ENCODE measurements at regions not wholly inside any gene's neighbourhood (a gene's known extent, or its start where the extent isn't known, plus 50 kb on each side); places are given as distances from the start of the nearest gene placed in this dataset.

DNA sequence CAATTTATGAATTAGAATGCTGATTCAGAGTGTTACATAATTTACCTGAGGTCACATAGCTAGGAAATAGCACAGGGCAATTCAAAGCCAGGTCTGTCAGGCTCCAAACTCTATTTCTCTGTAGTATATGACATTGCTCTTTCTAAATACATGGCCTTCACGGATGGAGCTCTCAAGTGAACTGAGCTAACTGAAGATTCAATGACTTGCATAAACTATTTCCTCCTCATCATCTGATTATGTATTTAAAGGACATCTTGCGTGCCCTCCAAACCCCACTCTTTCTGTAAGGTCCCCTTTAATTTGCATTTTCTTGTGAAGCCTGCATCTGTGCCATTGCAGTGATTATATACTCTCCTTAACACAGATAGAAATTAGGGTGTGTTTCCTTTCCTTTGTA, 537.4 kb upstream of the VRK2 start:
- WGBS, 3 donors: 85 to 93% (median 90%) methylated on average over 2 of the region's 2 CpGs
- DNase-seq (no peak), ATAC-seq (no peak)
- Histone ChIP-seq H3K27ac (no peak overlapping the region), H3K4me1 (no peaks in the 10 kb centered on the region), H3K36me3 (ENCODE audit: insufficient read depth in 1 of 2, low read depth in 1 of 2) (no peaks in the 10 kb centered on the region), H3K9me3 (no peaks in the 10 kb centered on the region), H3K27me3 (ENCODE audit: insufficient read depth in 3 of 3, low read length in 2 of 3) (no peaks in the 10 kb centered on the region), H3K4me3 (no peak overlapping the region)
- intact Hi-C loops (cut with DNase I): no loop called here
- TF ChIP-seq, protein P1, sequence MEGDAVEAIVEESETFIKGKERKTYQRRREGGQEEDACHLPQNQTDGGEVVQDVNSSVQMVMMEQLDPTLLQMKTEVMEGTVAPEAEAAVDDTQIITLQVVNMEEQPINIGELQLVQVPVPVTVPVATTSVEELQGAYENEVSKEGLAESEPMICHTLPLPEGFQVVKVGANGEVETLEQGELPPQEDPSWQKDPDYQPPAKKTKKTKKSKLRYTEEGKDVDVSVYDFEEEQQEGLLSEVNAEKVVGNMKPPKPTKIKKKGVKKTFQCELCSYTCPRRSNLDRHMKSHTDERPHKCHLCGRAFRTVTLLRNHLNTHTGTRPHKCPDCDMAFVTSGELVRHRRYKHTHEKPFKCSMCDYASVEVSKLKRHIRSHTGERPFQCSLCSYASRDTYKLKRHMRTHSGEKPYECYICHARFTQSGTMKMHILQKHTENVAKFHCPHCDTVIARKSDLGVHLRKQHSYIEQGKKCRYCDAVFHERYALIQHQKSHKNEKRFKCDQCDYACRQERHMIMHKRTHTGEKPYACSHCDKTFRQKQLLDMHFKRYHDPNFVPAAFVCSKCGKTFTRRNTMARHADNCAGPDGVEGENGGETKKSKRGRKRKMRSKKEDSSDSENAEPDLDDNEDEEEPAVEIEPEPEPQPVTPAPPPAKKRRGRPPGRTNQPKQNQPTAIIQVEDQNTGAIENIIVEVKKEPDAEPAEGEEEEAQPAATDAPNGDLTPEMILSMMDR (IDR thresholded peaks at IDR 0.05): no peak

DNA sequence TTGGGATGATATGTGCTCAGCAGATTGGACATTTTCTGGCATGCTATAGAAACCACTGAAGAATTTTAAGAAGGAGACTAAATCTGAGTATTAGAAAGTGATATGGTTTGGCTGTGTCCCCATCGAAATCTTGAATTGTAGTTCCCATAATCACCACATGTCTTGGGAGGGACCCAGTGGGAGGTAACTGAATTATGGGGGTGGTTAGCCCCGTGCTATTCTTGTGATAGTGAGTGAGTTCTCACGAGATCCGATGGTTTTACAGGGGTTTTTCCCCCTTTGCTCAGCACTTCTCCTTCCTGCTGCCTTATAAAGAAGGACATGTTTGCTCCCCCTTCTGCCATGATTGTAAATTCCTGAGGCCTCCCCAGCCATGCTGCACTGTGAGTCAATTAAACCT, 535.9 kb upstream of the VRK2 start:
- no peak for DNase-seq
- 74 to 76% (median 75%) methylated on average over 4 of the region's 4 CpGs for WGBS, 3 donors
- no peak for ATAC-seq
- Histone ChIP-seq H3K27ac (no peak overlapping the region), H3K9me3 (no peaks in the 10 kb centered on the region), H3K4me1 (no peaks in the 10 kb centered on the region), H3K36me3 (ENCODE audit: insufficient read depth in 1 of 2, low read depth in 1 of 2) (no peaks in the 10 kb centered on the region), H3K4me3 (no peak overlapping the region), H3K27me3 (ENCODE audit: insufficient read depth in 3 of 3, low read length in 2 of 3) (no peaks in the 10 kb centered on the region)
- TF ChIP-seq, protein P1 (IDR thresholded peaks at IDR 0.05): no peak
- intact Hi-C loops (cut with DNase I): no loop called here

DNA sequence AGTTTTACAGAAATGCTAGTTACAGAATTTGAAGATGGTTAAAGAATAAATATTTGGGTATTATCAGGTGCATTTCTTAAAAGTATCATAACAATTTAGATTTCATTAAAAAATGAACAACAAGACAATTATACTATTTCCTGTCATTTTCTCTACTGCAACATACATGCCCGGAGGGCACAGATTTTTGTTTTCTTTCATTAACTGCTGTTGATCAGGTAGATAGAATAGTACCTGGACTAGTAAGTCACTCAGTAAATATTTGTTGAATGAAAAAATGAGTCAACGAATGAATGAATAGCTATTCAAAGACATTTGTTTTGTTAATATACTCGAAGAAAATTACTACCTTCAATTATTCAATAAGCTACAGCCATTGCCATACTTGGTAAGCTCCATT, 531.2 kb upstream of the VRK2 start:
- ATAC-seq: no peak
- H3K36me3 ChIP-seq (ENCODE audit: insufficient read depth in 1 of 2, low read depth in 1 of 2): no peaks in the 10 kb centered on the region
- TF ChIP-seq, protein P1 (IDR thresholded peaks at IDR 0.05): no peak

DNA sequence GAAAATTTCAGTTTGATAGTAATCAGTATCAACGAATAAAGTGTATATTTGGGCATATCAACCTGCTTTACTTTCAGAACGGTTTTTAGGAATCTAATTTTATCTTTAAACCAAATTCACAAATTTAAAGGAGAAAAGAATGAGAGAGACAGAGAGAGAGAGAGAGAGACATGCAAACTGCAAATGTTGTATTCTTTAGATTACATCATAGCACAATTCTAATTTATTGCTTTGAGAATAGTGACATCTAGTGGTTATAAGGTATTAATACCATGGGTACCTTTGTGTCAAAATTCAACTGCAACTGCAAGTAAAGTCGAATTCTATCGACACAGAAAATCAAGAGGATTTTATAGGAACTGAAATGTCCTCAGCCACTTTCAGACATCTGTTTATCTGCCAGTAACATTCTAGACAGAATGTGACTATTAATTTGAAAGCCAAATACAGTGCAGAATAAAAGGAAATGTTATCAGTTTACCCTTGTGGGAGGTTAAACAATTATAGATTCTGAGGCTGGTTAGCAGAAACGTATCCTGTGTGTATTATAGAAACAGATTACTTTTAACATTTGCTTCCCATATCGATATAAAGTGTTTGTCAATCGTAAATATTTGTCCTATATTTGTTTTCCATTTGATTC, 529.8 kb upstream of the VRK2 start:
- Histone ChIP-seq H3K36me3 (ENCODE audit: insufficient read depth in 1 of 2, low read depth in 1 of 2) (no peaks in the 10 kb centered on the region), H3K27ac (no peak overlapping the region), H3K27me3 (ENCODE audit: insufficient read depth in 3 of 3, low read length in 2 of 3) (no peaks in the 10 kb centered on the region), H3K9me3 (no peaks in the 10 kb centered on the region), H3K4me1 (no peaks in the 10 kb centered on the region), H3K4me3 (no peak overlapping the region)
- ATAC-seq (peak in 3 of 4 donors; percentile 61 to 74 (median 69)), DNase-seq (no peak)
- WGBS, 3 donors: 18 to 22% (median 21%) methylated on average over 7 of the region's 7 CpGs
- intact Hi-C loops (cut with DNase I): loop anchor here (5.0 kb wide), 2 partner anchors 1335 to 1800 kb away; partner anchors contain the start of gene CCDC85A (in 1 of the 2)
- TF ChIP-seq, protein P1 (IDR thresholded peaks at IDR 0.05): peak; percentile 60

More for the DNA sequence above, 531.2 kb upstream of the VRK2 start:
- WGBS, 3 donors: 55 to 68% (median 68%) methylated on average over 3 of the region's 3 CpGs
- intact Hi-C loops (cut with DNase I): loop anchor here (2.0 to 5.0 kb wide), 3 partner anchors 1333 to 1798 kb away; partner anchors contain the start of gene CCDC85A (in 1 of the 2)
- Histone ChIP-seq H3K4me1 (no peaks in the 10 kb centered on the region), H3K27me3 (ENCODE audit: insufficient read depth in 3 of 3, low read length in 2 of 3) (no peaks in the 10 kb centered on the region), H3K4me3 (no peak overlapping the region), H3K9me3 (no peaks in the 10 kb centered on the region), H3K27ac (no peak overlapping the region)
- no peak for DNase-seq

DNA sequence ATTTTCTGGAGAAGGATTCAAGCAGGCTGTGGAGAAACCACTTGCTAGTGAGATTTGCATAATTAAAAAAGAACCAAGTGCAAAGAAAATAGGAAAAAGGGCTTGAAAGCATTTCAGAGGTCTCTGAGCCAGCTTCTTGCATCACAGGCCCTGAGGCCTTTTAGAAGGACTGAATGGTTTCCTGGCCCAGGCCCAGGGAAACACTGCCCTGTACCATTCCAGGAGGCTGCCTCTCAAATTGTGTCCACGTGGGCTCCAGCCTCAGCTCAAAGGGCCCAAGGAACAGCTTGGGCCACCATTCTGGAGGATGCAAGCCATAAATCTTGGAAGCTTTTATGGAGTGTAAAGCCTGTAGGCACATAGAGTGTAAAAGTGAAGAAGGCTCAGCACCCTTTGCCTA, 523.3 kb upstream of the VRK2 start:
- TF ChIP-seq, protein P1 (IDR thresholded peaks at IDR 0.05): no peak

More for the DNA sequence above, 523.3 kb upstream of the VRK2 start:
- no peaks in the 10 kb centered on the region for H3K4me1 ChIP-seq
- no peaks in the 10 kb centered on the region for H3K36me3 ChIP-seq (ENCODE audit: insufficient read depth in 1 of 2, low read depth in 1 of 2)
- no peak overlapping the region for H3K27ac ChIP-seq
- DNase-seq: no peak
- no peak for ATAC-seq
- H3K4me3 ChIP-seq: no peak overlapping the region
- H3K9me3 ChIP-seq: no peaks in the 10 kb centered on the region
- no peaks in the 10 kb centered on the region for H3K27me3 ChIP-seq (ENCODE audit: insufficient read depth in 3 of 3, low read length in 2 of 3)
- 57 to 67% (median 58%) methylated on average over 1 of the region's 1 CpG for WGBS, 3 donors
- intact Hi-C loops (cut with DNase I): no loop called here
